GM10248 (cell line): ENCODE measurements at regions not wholly inside any gene's neighbourhood (a gene's known extent, or its start where the extent isn't known, plus 50 kb on each side); places are given as distances from the start of the nearest gene placed in this dataset.

Experiments
- CTCF ChIA-PET: fragments of 300-600 bp; sonication (Branson Sonifier 250); formaldehyde crosslinking; extraction: SDS; loops from one replicate; lab custom pipeline; 2021; ENCODE audit warnings: antibody characterized with exemption; lab: Yijun Ruan, JAX
- POLR2A ChIA-PET: fragments of 350-650 bp; sonication (Branson Sonifier 250); formaldehyde crosslinking; extraction: SDS; loops from one replicate; lab custom pipeline; 2020; ENCODE audit warnings: antibody characterized with exemption; lab: Yijun Ruan, JAX
- DNase-seq: peaks from one replicate; pipeline ENCODE4 v3.0.0; 2012; ENCODE audit errors: extremely low spot score
- CTCF ChIP-seq: IDR thresholded peaks from 2 replicates; pipeline ENCODE4 v1.5.1; 2012; ENCODE audit warnings: mild to moderate bottlenecking, low read depth; ENCODE audit errors: extremely low read depth, missing control alignments, control extremely low read depth

- TF ChIP-seq CTCF = no peak
- DNase-seq = no peak
- ChIA-PET POLR2A (no interaction called here), CTCF (interaction anchor here (0.8 to 1.5 kb wide), 5 partner anchors 9 to 249 kb away, joined by 3 to 5 read pairs (median 3); no protein-coding TSS in a partner anchor)
Observed at GRCh38 chr15:58308742-58309355, 122.9 kb upstream of the LIPC start.

GRCh38 chr15:58309963-58310928 lies 121.5 kb upstream of the LIPC start:
- no peak for DNase-seq
- no peak for TF ChIP-seq CTCF
- ChIA-PET POLR2A (no interaction called here), CTCF (interaction anchor here (1.0 to 1.5 kb wide), 3 partner anchors 7 to 52 kb away, joined by 3 to 5 read pairs (median 3); no protein-coding TSS in a partner anchor)

GRCh38 chr15:58311556-58311955 lies 120.2 kb upstream of the LIPC start:
- CTCF ChIA-PET = interaction anchor here (0.6 kb wide), 1 partner anchor 15 kb away, joined by 3 read pairs; no protein-coding TSS in a partner anchor
- POLR2A ChIA-PET = no interaction called here
- DNase-seq = no peak
- TF ChIP-seq CTCF = no peak

GRCh38 chr15:58312031-58312430 lies 119.8 kb upstream of the LIPC start:
- ChIA-PET CTCF (no interaction called here), POLR2A (no interaction called here)
- no peak for DNase-seq
- no peak for TF ChIP-seq CTCF

- no peak for DNase-seq
- ChIA-PET POLR2A (no interaction called here), CTCF (interaction anchor here (0.7 to 2.2 kb wide), 3 partner anchors 12 to 1200 kb away, joined by 3 to 8 read pairs (median 4); no protein-coding TSS in a partner anchor)
- TF ChIP-seq CTCF = no peak
Observed at GRCh38 chr15:58313304-58313703, 118.5 kb upstream of the LIPC start.
